Activated CD8-positive, alpha-beta T cell treated with anti-CD3 and anti-CD28 coated beads, Interleukin-2, amount 10 ng/mL, durations not matched to agents 7 days and 5 days (primary cell): ENCODE measurements at regions not wholly inside any gene's neighbourhood (a gene's known extent, or its start where the extent isn't known, plus 50 kb on each side); places are given as distances from the start of the nearest gene placed in this dataset.

Source experiments
- ATAC-seq: fragments of 150-1000 bp; cut with Tn5 transposase; one replicate; pipeline ENCODE4 v1.10.0; 2021; ENCODE audit warnings: moderate library complexity
- CTCF ChIA-PET: fragments of 350-600 bp; sonication (Branson Sonifier 250); formaldehyde crosslinking; loops from one replicate; lab custom pipeline; 2021; ENCODE audit warnings: antibody characterized with exemption; lab: Charles Lee
- POLR2A ChIA-PET: fragments of 350-600 bp; sonication (Branson Sonifier 250); formaldehyde crosslinking; loops from one replicate; lab custom pipeline; 2021; ENCODE audit warnings: antibody characterized with exemption; lab: Charles Lee
- DNase-seq: peaks from one replicate; pipeline ENCODE4 v3.0.0-alpha.2; 2020
- H3K27ac Mint-ChIP-seq: one replicate; pipeline ENCODE4 v1.8.0; 2021; ENCODE audit warnings: mild to moderate bottlenecking, mixed read lengths
- H3K27me3 Mint-ChIP-seq: one replicate; pipeline ENCODE4 v1.8.0; 2021; ENCODE audit warnings: low read depth, mixed read lengths
- H3K36me3 Mint-ChIP-seq: one replicate; pipeline ENCODE4 v1.8.0; 2021; ENCODE audit warnings: low read depth, mixed read lengths
- H3K4me1 Mint-ChIP-seq: one replicate; pipeline ENCODE4 v1.8.0; 2021; ENCODE audit warnings: low read depth, mixed read lengths
- H3K4me3 Mint-ChIP-seq: one replicate; pipeline ENCODE4 v1.8.0; 2021; ENCODE audit warnings: mild to moderate bottlenecking, mixed read lengths
- H3K9me3 Mint-ChIP-seq: one replicate; pipeline ENCODE4 v1.8.0; 2022; ENCODE audit warnings: mixed read lengths; ENCODE audit not compliant: insufficient read depth

DNA sequence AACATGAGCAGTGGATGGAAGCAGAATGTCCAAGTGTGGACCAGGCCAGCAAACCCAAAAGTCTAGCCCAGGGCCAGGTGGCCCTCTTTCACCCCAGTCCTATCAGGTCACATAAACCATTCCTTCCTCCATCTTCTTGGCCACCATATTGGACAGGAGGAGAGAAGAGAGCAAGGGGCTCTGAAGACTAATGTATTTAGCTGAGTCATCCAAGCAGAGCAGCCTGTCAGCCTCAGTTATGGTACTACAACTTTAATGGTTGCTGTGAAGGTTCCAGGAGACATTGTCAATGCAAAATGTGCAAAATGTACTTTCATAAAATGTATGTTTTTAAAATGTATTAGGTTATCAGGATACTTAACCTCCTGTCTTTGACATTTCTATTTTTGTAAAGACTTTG lies 159.5 kb downstream of the GPAM start:
- H3K27ac Mint-ChIP-seq = no peak overlapping the region
- POLR2A ChIA-PET = no interaction called here
- ATAC-seq (no peak), DNase-seq (no peak)
- no peaks in the 10 kb centered on the region for H3K9me3 Mint-ChIP-seq
- H3K36me3 Mint-ChIP-seq = no peaks in the 10 kb centered on the region
- no peaks in the 10 kb centered on the region for H3K27me3 Mint-ChIP-seq
- H3K4me1 Mint-ChIP-seq = no peaks in the 10 kb centered on the region
- H3K4me3 Mint-ChIP-seq = no peak overlapping the region
- CTCF ChIA-PET = no interaction called here

DNA sequence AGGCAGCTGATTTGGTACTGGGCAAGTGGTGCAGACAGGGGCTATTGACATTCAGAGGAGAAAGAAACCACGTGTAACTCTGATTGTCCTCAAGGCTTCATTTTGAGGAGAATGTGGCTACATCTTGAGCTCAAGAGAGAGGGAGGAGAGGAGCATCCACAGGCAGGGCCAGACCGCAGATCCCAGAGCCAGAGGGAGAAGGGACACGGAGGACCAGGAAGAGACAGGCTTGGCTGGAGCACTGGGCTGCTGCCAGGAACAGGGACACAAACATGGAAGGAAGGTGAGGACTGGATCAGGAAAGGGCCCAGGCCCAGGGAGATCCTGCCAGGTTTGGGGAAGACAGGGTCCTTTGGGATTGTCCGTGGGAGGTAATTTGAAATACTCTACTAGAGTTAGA lies 158.3 kb downstream of the GPAM start:
- Mint-ChIP-seq H3K27me3 (no peaks in the 10 kb centered on the region), H3K4me1 (no peaks in the 10 kb centered on the region), H3K9me3 (peaks cover 5% of the 10 kb centered on the region), H3K4me3 (no peak overlapping the region), H3K27ac (no peak overlapping the region), H3K36me3 (no peaks in the 10 kb centered on the region)
- CTCF ChIA-PET = no interaction called here
- DNase-seq = no peak
- POLR2A ChIA-PET = no interaction called here
- no peak for ATAC-seq

DNA sequence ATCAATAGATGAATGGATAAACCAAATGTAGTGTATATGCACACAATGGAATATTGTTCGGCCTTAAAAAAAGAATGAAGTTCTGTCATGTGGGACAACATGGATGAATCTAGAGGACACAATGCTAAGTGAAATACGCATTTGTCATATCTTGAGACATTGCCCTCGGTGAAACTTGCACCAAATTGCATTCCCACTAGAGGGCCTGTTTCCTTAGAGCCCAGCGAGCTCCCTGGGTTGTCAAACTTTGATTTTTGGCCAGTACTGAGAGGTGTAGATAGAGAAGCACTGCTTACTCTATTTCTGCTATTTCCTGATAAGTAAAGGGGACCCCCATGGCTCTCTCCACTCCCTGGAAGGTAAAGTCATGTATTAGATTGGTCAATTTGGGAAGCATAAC lies 157.1 kb downstream of the GPAM start:
- Mint-ChIP-seq H3K27ac (no peak overlapping the region), H3K4me1 (no peaks in the 10 kb centered on the region)

DNA sequence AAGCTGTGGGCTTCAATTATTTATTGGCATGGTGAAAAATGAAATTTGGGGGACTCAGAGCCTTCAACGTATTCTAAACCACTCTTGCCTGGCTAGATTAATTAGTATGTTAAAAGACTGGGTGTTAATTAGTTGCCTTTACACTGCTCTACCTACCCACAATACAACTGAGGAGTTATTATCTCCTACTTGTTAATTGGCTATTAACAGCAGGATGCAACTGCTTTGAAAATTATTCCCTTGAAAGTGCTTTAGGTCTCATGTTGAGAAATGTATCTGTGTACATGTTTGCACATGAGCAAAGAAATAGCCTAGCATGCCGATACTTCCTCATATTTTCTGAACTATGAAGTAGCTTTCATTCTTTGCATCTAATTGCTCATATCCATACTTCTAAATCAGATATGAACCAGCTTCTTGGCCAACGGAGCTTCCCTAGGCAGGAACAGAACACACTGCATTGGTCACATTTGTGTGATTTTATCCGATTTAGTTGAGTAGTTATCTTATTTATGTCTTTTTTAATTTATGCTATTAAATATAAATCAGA lies 155.8 kb downstream of the GPAM start:
- peaks cover 16% of the 10 kb centered on the region for H3K9me3 Mint-ChIP-seq
- ChIA-PET CTCF (interaction anchor here (1.3 kb wide), 1 partner anchor 12 kb away, joined by 3 read pairs; no protein-coding TSS in a partner anchor), POLR2A (no interaction called here)
- H3K27me3 Mint-ChIP-seq = no peaks in the 10 kb centered on the region
- ATAC-seq (no peak), DNase-seq (no peak)
- no peak overlapping the region for H3K27ac Mint-ChIP-seq
- no peaks in the 10 kb centered on the region for H3K4me1 Mint-ChIP-seq
- no peaks in the 10 kb centered on the region for H3K36me3 Mint-ChIP-seq
- H3K4me3 Mint-ChIP-seq = no peak overlapping the region

More for the DNA sequence above, 157.1 kb downstream of the GPAM start:
- Mint-ChIP-seq H3K36me3 (no peaks in the 10 kb centered on the region), H3K4me3 (no peak overlapping the region), H3K9me3 (peaks cover 16% of the 10 kb centered on the region), H3K27me3 (no peaks in the 10 kb centered on the region)
- CTCF ChIA-PET = no interaction called here
- ATAC-seq = no peak
- POLR2A ChIA-PET = no interaction called here
- DNase-seq = no peak

DNA sequence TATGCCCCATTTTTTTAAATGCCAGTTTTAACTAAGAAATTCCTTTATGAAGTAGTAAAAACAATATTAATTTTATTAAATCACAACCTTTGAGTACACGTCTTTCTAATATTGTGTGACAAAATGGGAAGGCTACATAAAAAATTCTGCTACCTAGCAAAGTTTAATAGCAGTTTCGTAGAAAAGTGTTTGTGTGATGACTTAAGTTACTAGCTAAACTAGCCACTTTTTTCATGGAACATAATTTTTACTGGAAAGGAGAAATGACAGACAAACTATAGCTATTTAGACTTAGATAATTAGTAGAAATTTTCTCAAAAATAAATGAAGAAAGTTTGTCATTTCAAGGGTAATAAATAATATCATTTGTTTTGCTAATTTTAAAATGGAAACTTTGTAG lies 153.1 kb downstream of the GPAM start:
- no peaks in the 10 kb centered on the region for H3K4me1 Mint-ChIP-seq
- peaks cover 16% of the 10 kb centered on the region for H3K9me3 Mint-ChIP-seq
- H3K27me3 Mint-ChIP-seq = no peaks in the 10 kb centered on the region
- no peak for ATAC-seq
- no peak overlapping the region for H3K27ac Mint-ChIP-seq
- ChIA-PET CTCF (no interaction called here), POLR2A (no interaction called here)
- H3K36me3 Mint-ChIP-seq = no peaks in the 10 kb centered on the region
- no peak overlapping the region for H3K4me3 Mint-ChIP-seq
- DNase-seq = no peak

DNA sequence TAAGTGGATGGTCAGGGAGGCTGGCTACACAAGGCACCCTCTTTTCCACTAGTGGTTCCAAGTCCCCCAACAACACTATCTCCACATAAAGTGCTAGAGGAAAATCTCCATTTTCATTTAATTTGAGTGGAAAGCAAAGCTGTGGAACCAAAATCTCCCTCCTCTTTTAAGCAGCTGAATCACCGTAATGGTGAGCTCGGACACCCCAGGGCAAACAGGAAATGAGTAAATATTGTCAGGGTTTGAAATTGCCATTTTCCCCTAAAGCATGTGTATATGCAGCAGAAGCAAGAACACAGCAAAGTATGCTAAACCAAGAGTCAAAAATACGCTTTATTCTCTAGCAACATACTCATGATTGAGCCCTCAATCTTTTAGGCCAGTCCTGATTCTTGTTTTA lies 143.7 kb downstream of the GPAM start:
- Mint-ChIP-seq H3K4me1 (no peaks in the 10 kb centered on the region), H3K9me3 (no peaks in the 10 kb centered on the region), H3K27me3 (no peaks in the 10 kb centered on the region), H3K36me3 (no peaks in the 10 kb centered on the region), H3K4me3 (no peak overlapping the region), H3K27ac (no peak overlapping the region)
- ChIA-PET CTCF (interaction anchor here (1.1 kb wide), 1 partner anchor 12 kb away, joined by 3 read pairs; no protein-coding TSS in a partner anchor), POLR2A (no interaction called here)
- ATAC-seq (no peak), DNase-seq (no peak)

DNA sequence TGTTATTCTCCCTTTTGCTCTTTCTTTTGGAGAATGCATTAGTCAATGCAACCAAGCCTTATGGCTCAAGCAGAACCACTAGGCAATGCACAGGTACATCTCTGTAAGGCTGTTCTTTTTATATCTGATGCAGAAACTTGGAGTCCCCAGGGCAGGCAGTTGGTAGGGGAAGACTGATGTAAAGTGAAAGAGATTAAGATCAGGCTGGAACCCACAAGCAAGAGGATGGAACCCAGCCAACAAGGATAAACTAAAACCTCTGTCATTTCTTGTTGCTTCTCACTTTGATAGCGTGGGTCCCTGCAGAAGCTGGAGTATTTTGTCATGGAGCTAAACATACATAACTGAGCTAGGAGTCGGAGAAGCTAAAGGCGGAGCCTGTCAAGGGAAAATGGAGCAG lies 142.9 kb downstream of the GPAM start:
- ChIA-PET CTCF (no interaction called here), POLR2A (no interaction called here)
- no peak for DNase-seq
- H3K9me3 Mint-ChIP-seq = no peaks in the 10 kb centered on the region
- no peak overlapping the region for H3K27ac Mint-ChIP-seq
- no peaks in the 10 kb centered on the region for H3K27me3 Mint-ChIP-seq
- H3K4me1 Mint-ChIP-seq = no peaks in the 10 kb centered on the region
- no peak overlapping the region for H3K4me3 Mint-ChIP-seq
- H3K36me3 Mint-ChIP-seq = no peaks in the 10 kb centered on the region
- no peak for ATAC-seq

DNA sequence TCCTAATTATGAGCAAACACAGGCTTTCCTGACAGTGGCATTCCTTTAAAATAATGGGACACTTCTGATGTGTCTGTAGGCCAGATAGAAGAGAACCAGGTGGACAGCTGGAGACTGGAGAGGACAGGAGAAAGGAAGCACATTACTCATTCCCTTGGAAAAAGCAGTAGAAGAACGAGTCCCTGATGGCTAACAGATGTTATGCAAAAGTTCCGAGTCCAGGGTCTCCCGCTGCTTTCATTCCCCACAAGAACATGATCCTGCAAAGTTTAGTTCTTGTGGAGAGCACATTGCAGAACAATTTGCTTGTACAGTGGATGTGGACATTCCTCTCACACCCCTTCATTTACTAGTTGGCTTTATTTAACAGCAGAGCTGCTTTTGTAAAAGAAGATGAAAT lies 137.6 kb downstream of the GPAM start:
- Mint-ChIP-seq H3K4me3 (no peak overlapping the region), H3K27me3 (no peaks in the 10 kb centered on the region), H3K9me3 (no peaks in the 10 kb centered on the region), H3K36me3 (no peaks in the 10 kb centered on the region), H3K27ac (no peak overlapping the region), H3K4me1 (no peaks in the 10 kb centered on the region)
- DNase-seq (no peak), ATAC-seq (no peak)
- ChIA-PET POLR2A (no interaction called here), CTCF (no interaction called here)

DNA sequence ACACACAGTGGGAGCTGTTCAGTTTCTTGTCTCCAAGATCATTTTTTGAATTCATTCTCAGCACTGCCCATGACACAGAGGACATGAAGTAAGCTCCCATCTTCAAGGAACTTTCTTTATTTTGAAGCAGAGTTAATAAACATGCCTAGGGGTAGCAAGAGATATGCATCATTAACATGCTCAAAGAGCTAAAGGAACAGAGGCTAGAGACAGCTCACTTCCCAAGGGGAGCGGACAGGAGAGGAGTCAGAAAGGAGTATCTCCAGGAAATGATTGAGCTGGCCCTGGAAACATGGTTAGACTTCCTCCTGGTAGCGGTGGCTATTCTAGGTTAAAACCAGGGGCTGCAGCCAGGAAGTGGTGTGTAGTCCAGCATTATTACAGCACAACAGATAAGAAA lies 135.9 kb downstream of the GPAM start:
- no peaks in the 10 kb centered on the region for H3K36me3 Mint-ChIP-seq
- DNase-seq (no peak), ATAC-seq (no peak)
- POLR2A ChIA-PET = no interaction called here
- H3K27me3 Mint-ChIP-seq = no peaks in the 10 kb centered on the region
- H3K4me3 Mint-ChIP-seq = no peak overlapping the region
- no peak overlapping the region for H3K27ac Mint-ChIP-seq
- CTCF ChIA-PET = no interaction called here
- no peaks in the 10 kb centered on the region for H3K4me1 Mint-ChIP-seq
- no peaks in the 10 kb centered on the region for H3K9me3 Mint-ChIP-seq

DNA sequence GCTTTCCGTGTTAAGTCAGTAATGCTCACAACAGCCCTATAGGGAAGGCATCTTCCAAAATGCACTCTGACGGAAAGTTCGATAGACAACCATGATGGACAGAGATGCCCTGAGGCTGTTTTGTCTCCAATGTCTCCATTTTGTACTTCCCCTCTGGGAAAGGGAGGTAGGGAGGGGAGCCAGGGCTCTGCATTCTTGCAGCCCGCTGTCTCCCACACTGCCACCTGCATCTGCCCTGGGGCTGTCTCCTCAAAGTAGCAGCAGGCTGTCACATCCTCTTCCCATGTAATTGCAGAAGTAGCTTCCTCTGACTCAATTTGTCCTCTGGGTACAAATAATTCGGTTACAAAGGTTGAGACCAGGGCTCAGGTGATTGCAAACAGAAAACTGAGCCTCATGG lies 131.4 kb downstream of the GPAM start:
- Mint-ChIP-seq H3K36me3 (no peaks in the 10 kb centered on the region), H3K4me3 (no peak overlapping the region), H3K4me1 (no peaks in the 10 kb centered on the region), H3K27ac (no peak overlapping the region), H3K27me3 (no peaks in the 10 kb centered on the region), H3K9me3 (no peaks in the 10 kb centered on the region)
- ATAC-seq (no peak), DNase-seq (no peak)
- ChIA-PET CTCF (no interaction called here), POLR2A (no interaction called here)

DNA sequence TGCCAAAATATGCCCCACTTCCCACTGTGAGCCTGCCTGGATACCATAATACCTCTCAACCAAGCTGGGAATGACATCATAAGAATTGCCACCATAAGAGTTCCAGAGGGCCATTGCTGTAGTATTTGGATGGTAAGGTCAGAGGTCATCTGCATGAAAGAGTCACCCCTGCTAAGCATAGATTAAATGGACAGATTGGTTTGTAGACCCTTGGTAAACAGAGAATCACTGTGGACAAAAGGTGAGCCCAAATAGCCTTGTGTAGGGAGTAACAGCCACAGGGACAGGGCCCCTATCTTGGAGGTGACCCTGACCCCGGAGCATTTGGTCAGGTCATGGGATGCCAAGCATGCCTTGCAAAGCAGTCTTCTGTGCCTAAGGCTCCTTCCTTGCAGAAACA lies 129.7 kb downstream of the GPAM start:
- Mint-ChIP-seq H3K4me1 (no peaks in the 10 kb centered on the region), H3K36me3 (no peaks in the 10 kb centered on the region), H3K9me3 (no peaks in the 10 kb centered on the region), H3K27ac (no peak overlapping the region), H3K27me3 (no peaks in the 10 kb centered on the region), H3K4me3 (no peak overlapping the region)
- CTCF ChIA-PET = no interaction called here
- no peak for DNase-seq
- no peak for ATAC-seq
- POLR2A ChIA-PET = no interaction called here

DNA sequence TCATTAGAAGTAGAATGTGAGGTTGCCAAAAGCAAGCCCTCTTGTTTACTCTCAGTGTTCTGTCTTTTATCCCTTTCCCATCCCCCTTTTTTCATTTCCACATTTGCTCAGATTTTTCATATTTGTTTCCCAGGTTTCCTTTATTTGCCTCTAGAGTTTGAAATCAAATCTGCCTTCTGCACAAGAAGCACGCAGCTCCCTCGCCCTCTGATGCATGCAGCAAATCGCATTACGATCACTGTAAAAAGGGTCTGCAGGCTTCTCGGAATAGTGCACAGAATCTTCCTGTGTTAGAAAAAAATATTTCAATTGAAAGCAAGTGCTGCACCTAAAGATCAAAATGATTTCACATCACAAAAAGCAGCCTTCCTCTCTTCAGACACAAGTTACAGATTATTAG lies 129.0 kb downstream of the GPAM start:
- no peaks in the 10 kb centered on the region for H3K27me3 Mint-ChIP-seq
- H3K4me3 Mint-ChIP-seq = no peak overlapping the region
- no peak for ATAC-seq
- POLR2A ChIA-PET = no interaction called here
- H3K27ac Mint-ChIP-seq = no peak overlapping the region
- H3K9me3 Mint-ChIP-seq = no peaks in the 10 kb centered on the region
- no peaks in the 10 kb centered on the region for H3K4me1 Mint-ChIP-seq
- DNase-seq = no peak
- CTCF ChIA-PET = no interaction called here
- H3K36me3 Mint-ChIP-seq = no peaks in the 10 kb centered on the region

DNA sequence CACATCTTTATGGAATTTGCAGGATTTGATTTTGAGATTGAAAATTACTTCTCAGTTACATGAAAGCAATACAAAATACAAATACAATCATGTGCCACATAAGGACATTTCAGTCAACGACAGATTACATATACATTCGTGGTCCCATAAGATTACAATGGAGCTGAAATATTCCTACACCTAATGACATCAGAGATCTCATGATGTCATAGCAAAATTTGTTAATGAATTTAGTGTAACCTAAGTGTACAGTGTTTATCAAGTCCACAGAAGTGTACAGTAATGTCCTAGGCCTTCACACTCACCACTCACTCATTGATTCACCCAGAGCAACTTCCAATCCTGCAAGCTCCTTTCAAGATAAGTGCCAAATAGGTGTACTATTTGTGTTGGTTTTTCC lies 126.5 kb downstream of the GPAM start:
- no peak overlapping the region for H3K27ac Mint-ChIP-seq
- CTCF ChIA-PET = no interaction called here
- H3K9me3 Mint-ChIP-seq = no peaks in the 10 kb centered on the region

More for the DNA sequence above, 126.5 kb downstream of the GPAM start:
- H3K4me3 Mint-ChIP-seq = no peak overlapping the region
- POLR2A ChIA-PET = no interaction called here
- no peak for ATAC-seq
- no peaks in the 10 kb centered on the region for H3K27me3 Mint-ChIP-seq
- H3K36me3 Mint-ChIP-seq = no peaks in the 10 kb centered on the region
- H3K4me1 Mint-ChIP-seq = no peaks in the 10 kb centered on the region
- DNase-seq = no peak
